ENCODE measurements at regions not wholly inside any gene's neighbourhood (a gene's known extent, or its start where the extent isn't known, plus 50 kb on each side); places are given as distances from the start of the nearest gene placed in this dataset.

- TF ChIP-seq, protein P1, sequence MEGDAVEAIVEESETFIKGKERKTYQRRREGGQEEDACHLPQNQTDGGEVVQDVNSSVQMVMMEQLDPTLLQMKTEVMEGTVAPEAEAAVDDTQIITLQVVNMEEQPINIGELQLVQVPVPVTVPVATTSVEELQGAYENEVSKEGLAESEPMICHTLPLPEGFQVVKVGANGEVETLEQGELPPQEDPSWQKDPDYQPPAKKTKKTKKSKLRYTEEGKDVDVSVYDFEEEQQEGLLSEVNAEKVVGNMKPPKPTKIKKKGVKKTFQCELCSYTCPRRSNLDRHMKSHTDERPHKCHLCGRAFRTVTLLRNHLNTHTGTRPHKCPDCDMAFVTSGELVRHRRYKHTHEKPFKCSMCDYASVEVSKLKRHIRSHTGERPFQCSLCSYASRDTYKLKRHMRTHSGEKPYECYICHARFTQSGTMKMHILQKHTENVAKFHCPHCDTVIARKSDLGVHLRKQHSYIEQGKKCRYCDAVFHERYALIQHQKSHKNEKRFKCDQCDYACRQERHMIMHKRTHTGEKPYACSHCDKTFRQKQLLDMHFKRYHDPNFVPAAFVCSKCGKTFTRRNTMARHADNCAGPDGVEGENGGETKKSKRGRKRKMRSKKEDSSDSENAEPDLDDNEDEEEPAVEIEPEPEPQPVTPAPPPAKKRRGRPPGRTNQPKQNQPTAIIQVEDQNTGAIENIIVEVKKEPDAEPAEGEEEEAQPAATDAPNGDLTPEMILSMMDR (IDR thresholded peaks at IDR 0.05): no peak
- TF ChIP-seq POLR2A (IDR thresholded peaks at IDR 0.05) (no peak), EP300 (IDR thresholded peaks at IDR 0.05) (no peak)
Measured at GRCh38 chr13:76668716-76669115, 217.5 kb downstream of the KCTD12 start.

All from tibial nerve (tissue), 4 donors.